Stimulated activated CD4-positive, alpha-beta T cell treated with anti-CD3 and anti-CD28 coated beads, Interleukin-15, amount 100 ng/mL, for 24 hours (primary cell): ENCODE measurements at regions not wholly inside any gene's neighbourhood (a gene's known extent, or its start where the extent isn't known, plus 50 kb on each side); places are given as distances from the start of the nearest gene placed in this dataset.
"Not testable (repeated sequence)": the region's sequence is repeated elsewhere in the genome, so short reads cannot be mapped to it uniquely, and the experiment has no call there.

Experiments used
- DNase-seq: peaks from one replicate; pipeline ENCODE4 v3.0.0-alpha.2; 2020

DNA sequence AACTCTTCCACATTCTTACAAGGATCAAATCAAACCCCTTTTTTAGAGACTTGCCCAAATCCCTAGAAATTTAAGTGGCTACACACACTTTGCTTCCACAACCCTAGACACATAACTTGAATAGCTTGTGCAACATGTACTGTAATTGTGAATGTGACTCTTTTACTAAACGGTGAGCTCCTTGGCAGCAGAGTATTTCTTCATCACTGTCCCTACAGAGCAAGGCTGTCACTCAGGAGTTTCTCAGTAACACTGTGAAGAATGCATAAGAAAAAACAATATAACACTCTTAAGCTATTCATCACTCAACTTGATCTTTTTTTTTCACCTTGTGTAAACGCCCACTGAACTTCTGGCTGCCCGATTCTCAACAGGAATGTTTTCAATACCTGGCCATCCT is 53.8 kb upstream of the ADAMTS18 start:
- no peak for DNase-seq

DNA sequence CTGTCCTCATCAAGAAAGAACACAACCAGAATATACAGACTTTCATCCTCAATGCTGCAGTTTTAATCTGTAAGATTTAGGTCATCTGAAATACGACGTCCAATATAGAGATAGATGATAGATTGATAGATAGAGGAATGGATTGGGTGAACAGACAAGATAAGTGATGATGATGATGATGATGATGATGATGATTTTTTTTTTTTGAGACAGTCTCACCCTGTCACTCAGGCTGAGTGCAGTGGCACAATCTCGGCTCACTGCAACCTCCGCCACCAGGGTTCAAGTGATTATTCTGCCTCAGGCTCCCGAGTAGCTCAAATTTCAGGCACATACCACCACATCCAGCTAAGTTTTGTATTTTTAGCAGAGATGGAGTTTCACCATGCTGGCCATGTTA is 56.3 kb upstream of the ADAMTS18 start:
- no peak for DNase-seq

DNA sequence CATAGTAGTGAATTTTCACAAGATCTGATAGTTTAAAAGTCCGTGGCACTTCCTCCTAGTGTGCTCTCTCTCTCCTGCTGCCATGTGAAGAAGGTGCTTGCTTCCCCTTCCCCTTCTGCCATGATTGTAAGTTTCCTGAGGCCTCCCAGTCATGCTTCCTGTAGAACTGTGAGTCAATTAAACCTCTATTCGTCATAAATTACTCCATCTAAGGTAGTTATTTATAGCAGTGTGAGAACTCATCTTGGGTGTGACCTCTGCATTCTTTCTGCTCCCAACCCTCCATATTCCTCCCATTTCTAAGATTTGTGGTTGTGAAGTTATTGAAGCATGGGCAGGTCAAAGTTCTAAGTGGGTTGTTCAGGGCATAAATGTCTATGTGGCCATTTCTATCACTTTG is 62.1 kb upstream of the ADAMTS18 start:
- DNase-seq: no peak

DNA sequence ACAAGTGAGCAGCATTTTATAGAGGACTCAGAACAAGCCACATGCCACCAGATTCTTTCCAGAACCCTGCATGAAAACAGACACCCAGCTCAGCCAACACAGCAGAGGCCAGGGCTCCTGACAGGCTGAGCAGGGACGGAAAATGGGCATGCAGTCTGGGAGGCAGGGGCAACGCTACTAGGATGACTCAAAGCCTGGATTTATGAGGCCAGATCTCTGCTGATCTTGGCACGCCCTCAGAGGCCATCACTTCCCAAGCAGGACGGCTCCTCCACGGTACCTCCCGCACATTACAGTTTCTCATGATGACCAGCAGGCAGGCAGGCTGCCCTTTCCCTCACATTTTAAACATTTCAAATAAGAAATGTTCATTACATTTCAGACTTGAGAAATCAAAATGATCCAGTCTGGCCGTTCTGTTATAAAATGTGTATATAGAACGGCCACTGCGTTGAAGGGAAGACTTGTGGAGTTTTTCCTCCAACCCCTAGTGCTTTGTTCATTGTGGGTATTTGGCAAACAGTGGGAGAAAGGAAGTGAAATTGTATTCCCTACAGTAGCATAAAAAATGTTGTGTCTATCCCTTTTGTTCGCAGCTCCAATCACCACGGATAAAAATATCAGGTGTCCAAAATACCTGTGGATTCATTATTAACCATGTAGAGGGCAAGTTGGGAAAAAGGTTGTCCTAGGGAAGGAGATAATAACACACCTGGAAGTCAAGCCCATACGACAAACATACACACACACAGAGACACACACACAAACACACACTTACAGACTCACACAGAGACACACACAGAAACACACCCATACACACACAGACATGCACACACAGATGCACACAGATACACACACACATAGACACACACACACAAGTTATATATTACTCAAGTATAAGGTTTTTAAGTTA is 64.8 kb upstream of the ADAMTS18 start:
- DNase-seq: no peak

DNA sequence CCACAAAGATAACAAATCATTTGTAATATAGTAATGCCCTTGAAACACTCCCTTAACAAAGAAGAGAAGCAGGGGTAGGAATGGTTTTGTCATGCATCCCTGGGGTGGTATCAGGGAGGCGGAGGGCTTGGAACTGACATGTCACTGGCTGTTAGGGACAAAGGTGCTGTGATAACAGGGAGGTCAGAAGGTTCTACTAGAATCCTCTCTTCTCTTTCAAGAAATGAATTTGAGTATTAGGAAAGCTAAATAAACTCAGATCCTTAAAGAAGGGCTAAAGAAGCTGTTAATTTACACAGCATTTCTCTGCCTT is 65.4 kb upstream of the ADAMTS18 start:
- no peak for DNase-seq

DNA sequence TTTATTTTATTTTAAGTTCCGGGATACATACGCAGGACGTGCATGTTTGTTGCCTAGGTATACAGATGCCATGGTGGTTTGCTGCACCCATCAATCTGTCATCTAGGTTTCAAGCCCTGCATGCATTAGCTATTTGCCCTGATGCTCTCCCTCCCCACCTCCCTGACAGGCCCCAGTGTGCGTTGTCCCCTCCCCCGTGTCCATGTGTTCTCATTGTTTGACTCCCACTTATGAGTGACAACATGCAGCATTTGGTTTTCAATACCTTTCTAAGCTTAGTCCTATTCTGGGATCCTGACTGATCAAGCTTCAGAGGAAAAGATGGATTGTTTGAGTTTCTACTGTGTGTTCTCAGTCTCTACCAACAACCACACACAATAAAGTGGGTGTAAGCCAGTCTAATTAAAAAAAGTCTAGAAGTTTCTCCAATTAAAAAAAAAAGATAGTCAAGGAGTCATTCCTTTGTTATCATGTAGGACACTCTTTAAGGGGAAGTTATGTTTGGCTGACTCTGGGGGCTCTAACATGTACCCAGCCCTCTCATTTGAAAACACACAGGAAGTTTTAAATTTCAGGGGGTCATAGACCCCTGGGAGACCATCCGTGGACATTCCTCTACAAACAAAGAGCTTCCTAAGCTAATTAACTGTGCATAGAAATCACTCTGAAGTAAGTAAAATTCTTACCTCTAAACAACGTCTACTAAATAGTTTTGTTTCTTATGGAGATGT is 66.3 kb upstream of the ADAMTS18 start:
- DNase-seq: no peak

DNA sequence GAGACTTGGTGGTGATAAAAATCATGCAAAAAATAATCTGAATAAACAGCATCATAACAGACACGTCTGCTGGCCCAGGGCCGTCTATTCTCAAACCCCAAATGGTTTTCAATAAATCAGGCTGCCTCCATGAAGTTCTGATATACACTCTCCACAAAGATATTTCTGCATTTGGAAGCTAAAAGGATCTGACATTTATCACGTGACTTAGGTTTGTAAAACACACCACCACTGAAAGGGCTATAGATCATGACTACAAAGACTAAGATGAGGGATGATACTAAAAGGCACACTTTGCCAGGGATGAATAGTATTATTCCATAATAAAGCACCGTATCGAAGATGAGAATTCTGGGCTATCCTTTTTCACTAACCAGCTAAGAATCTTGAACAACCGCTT is 67.6 kb upstream of the ADAMTS18 start:
- no peak for DNase-seq

DNA sequence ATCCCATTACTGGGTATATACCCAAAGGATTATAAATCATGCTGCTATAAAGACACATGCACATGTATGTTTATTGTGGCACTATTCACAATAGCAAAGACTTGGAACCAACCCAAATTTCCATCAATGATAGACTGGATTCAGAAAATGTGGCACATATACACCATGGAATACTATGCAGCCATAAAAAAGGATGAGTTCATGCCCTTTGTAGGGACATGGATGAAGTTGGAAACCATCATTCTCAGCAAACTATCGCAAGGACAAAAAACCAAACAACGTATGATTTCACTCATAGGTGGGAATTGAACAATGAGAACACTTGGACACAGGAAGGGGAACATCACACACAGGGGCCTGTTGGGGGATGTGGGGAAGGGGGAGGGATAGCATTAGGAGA is 71.7 kb upstream of the ADAMTS18 start:
- not testable (repeated sequence) for DNase-seq

DNA sequence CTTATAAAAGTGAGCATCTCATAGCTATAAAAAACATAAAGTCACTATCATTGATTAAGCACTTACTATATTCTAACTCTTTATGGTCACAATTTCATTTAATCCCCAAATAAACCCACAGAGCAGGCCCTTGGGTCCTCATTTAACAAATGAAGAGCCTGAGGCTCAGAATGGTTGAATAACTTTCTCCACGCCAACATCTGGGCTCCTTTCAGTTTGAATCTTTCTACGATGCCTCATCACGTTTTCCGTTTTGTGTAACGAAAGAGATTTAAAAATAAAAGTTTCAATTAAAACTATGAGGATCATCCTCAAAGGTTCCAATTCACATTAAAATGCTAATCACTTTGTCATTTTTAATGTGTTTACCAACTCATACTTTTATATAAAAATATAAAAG is 74.2 kb upstream of the ADAMTS18 start:
- no peak for DNase-seq

DNA sequence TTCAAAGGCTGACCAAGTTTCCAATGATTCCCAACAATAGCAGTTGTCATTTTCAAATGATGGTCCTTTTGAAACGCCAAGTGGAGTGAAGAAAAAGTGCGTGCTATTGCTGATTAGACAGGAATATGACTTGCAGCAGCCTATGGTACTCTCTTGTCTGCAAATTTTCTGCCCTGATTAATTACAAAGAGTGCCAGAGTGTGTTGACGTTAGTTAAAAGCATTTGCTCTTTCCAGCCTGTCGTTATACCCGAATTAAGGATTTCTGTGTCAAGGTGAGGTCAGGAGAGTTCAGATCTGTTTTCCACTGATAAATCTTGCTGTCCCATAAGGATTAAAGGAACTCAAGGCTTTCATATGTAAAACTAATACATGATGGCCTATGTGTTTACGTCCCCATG is 75.0 kb upstream of the ADAMTS18 start:
- no peak for DNase-seq

DNA sequence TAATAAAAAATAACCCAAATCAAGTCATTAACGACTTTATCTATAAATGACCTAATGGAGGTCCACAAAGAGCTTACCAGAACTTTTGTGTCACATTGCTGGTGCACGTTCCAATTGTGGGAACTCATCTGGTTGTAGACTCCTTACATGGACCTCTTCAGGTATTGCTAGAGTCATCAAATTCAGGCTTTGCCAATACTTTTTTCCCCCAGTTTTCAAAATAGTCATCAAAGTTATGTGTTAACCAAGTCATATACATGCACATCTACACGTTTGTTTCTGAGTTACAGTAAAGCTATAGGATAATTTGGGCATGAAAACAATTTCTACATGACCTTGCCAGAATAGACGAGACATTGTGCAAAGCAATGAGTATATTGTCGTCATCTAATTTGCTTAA is 76.2 kb upstream of the ADAMTS18 start:
- DNase-seq: no peak

DNA sequence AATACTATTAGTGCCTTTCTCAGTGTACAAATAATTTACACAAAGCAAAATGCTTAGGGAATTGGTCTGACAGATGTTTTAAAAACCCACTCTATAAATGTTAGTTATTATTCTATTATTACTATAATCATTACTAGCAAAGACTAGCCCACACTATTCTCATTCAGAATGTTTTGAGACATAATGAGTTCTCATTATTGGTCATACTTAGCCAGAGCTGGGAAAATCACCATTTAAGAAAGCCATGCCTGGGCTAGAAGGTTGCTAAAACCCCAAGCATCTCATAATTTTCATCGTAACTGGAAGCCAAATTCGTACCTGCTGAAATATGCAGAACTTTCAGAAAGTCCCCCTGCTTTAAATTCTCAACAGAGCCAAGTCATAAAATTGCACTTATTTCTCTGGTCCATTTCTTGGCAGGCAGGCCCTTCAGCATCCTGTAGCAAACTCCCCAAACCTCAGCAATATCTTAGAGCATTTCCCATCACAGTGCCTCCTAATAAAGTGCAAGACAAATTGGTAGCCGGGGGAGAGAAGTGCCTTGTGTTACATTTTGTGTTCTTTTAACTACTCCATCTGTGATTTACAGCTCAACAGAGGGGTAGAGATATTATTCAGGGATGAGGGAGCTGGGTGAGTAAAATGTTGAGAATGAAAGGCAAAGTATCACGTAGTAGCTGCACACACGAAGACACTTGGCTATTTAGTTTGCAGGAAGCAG is 79.8 kb upstream of the ADAMTS18 start:
- DNase-seq: no peak

DNA sequence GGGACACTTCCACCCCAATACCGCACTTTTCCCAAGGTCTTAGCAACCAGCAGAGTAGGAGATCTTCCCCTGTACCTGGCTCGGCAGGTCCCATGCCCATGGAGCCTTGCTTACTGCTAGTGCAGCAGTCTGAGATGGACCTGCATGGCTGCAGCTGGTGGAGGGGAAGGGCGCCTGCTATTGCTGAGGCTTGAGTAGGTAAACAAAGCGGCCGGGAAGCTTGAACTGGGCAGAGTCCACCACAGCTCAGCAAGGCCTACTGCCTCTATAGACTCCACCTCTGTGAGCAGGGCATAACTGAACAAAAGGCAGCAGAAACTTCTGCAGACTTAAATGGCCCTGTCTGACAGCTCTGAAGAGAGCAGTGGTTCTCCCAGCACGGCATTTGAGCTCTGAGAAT is 90.4 kb upstream of the ADAMTS18 start:
- DNase-seq: not testable (repeated sequence)

DNA sequence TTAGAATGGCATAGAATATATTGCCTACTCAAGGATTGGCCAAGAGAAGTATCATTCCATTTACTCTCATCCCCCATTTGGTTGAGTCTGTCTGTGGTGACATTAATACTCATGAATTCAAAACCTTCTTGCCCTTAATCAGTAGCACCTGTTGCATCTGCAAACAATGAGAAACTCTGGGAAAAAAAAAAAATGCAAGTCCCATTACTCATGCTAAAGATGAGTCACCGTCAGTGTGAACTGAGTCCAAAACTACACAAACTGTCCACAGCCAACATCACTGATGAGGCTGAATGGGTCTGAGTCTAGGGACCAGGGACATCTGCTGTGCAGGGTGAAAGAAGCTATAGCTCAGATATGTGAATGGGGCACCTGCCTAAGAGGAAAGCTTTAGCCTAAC is 96.9 kb upstream of the ADAMTS18 start:
- no peak for DNase-seq

DNA sequence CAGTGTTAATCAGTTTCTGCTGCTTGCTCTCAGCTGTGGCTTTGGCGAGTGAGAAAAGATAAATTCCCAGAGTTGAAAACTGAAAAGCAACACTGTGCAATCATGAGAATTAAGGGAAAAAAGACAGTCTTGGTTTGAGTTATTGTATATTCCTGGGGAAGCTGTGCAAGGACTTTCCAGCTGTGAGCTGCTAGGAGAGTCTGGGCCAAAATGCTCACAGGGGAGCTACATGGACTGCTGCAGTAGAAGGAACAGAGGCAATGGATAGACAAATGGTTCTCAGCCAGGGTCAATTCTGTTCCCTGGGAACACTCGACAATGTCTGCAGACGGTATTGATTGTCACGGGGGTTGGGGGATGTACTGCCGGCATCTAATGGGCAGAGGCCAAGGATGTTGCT is 102.0 kb upstream of the ADAMTS18 start:
- no peak for DNase-seq

DNA sequence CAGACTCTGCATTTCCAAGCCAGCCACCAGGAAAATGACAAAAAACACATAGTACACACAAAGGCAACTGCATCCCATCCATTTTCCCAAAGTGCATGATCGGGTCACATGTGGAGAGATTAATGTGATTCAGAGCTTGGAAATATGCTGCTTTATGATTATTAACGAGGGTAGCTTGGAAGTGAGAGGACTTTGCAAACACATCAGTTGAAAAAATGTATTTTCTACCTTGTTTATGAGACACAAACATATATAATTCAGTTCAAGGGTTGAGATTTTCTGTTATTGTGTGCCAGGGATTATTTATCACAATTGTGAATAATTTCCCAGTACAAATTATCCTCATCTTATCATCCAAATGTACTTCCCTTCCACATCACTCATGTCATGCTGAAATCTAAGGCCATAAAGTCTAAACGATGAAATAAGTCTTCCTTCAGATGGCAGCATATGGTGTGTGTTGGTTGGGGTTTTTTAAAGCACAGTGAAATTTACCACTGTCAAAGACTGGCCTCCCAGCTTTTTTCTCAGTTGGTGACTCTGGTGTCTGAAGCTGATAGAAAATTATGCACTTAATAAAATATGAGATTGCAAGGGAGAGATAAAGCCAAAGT is 104.7 kb upstream of the ADAMTS18 start:
- no peak for DNase-seq

DNA sequence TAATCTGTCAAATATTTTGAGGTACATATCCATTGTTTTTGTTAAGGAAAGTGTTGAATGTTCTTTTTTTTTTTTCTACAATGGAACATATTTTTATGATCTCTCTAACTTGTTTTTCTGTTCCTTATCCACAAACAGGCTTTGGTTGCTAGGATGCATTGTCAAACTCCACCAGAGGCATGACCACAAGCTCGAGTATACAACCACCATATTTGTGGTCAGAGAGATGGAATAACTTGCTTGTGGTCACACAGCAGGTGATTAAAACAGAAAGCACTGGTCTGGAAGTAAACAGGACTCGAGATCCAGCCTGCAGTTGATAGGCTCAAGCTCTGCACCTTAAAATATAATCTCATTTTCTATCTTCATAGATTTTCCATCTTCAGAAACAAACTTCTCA is 105.8 kb upstream of the ADAMTS18 start:
- DNase-seq: no peak

DNA sequence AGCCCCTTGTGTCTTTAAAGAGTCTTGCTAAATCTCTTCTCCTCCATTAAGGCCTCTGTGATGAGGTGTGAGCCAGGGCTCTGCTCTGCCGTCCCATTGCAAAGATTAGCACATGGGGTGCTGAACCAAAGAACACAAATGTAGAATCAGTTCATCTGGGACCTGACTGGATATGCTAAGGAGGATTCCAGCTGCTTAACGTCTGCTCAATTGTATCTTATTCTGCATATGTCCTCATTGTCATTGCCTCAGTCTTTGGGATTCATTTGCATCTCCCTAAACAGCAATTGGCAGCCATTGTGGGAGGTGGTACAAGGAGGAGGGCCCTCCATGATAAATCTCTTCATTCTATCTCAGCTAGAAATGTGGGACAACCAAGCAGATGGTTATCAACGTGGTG is 106.3 kb upstream of the ADAMTS18 start:
- no peak for DNase-seq

DNA sequence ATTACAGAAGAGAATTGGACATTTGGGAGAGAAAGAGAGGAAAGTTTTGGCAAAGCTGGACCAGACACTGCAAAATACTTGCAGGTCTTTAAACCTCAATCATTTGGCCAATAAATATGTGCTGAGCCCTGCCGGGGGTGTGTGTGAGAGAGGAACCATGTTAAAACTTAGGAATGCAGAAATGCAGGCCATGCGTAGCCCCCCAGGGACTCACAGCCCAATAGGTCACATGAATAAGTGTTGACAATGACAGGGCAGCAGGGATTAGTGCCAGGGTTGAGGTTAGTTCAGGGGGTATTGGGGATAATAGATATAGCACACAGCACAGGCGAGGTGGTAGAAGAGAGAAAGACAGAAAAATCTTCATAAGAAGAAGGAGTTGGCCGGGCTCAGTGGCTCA is 113.3 kb upstream of the ADAMTS18 start:
- DNase-seq: no peak

DNA sequence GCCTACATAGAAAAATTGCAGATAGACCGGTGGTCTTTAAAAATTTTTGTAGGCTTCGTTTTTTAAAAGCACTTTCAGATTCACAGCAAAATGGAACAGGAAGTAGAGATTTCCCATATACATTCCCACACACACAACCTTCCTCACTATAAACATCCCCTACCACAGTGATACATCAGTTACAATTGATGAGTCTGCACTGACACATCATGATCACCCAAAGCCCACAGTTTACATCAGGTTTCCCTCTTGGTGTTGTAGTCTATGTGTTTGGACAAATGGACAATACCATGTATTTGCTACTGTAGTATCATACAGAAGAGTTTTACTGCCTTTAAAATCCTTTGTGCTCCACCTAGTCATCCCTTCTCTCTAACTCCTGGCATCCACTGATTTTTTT is 113.9 kb upstream of the ADAMTS18 start:
- no peak for DNase-seq

DNA sequence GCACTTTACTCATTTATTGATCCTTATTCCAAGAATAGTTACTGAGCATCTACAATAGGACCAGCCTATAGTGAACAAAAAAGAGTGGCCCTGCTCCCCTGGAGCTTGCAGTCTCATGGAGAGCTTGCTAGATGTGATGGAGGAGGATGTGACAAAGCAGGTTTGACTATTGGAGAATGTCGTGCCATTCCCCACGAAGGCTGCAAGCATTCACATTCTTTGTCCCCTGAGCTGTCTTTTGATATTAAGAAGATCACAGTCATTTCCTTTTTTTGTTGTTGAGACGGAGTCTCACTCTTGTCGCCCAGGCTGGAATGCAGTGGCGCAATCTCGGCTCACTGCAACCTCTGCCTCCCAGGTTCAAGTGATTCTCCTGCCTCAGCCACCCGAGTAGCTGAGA is 115.0 kb upstream of the ADAMTS18 start:
- DNase-seq: no peak

DNA sequence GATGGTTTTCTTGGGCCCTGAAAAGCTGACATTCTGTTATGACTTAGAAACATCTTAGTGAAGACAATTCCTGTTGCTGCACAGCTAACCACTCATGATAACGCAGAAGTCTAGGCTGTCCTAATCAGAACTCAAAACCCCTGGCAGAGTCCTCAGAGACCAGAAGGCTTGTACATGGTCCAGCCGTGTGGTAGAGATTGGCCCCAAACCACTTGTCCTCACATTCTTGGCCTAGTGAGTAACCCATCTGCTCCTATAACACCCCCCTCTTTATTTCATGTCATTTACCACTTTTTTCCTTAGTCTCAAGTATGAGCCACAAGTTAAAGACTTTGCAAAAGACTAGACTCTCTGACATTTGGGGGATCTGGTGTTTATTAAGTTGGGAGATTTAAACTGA is 116.5 kb upstream of the ADAMTS18 start:
- no peak for DNase-seq

DNA sequence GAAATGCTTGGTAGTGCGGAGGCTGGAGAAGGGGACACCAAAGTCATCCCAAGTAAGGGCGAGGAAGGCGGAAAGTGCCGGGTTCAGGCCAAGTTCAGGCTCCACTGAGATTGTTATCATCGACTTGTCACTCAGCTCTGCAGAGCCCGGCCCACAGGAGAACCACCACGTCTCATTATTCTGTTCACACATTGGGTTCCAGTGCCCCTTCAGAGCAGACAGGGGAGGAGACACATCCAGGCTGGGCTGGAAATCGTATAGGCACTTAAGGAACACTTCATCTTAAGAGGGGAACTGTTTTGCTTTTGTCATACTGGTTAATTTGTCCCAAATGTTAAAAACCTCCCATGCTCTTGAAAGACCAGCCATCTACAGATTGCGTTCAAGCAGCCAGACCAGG is 118.3 kb upstream of the ADAMTS18 start:
- no peak for DNase-seq

DNA sequence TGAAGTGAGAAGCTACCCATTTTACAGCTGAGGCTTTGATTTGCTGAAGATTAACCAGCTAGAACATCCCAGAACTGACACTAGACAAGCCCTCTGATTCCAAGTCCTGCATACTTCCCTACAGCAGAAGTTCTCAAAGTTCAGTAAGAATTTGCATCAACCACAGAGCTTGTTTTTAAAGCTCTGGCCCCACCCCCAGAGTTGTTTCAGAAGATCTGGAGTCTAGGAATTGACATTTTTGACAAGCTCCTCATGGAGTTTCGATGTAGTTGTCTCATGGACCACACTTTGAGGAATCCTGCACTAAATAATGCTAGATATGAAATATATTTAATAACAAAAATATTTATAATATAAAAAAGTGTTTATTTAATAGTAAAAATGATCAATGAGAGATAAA is 120.3 kb upstream of the ADAMTS18 start:
- DNase-seq: no peak
